Muscle of leg (tissue), 3 donors: ENCODE measurements at regions not wholly inside any gene's neighbourhood (a gene's known extent, or its start where the extent isn't known, plus 50 kb on each side); places are given as distances from the start of the nearest gene placed in this dataset.

Source experiments
- DNase-seq: peaks from one replicate; pipeline ENCODE4 v3.0.0; 2013
- H3K27ac ChIP-seq: one replicate; pipeline ENCODE4 v1.5.1; 2013; ENCODE audit warnings: mild to moderate bottlenecking, low read length, control low read depth
- H3K27me3 ChIP-seq: one replicate; pipeline ENCODE4 v1.6.1; 2013; ENCODE audit warnings: low read length; ENCODE audit not compliant: control insufficient read depth, insufficient read depth
- H3K36me3 ChIP-seq: one replicate; pipeline ENCODE4 v1.6.1; 2013; ENCODE audit warnings: low read length; ENCODE audit not compliant: control insufficient read depth, insufficient read depth
- H3K4me1 ChIP-seq: one replicate; pipeline ENCODE4 v1.6.1; 2013; ENCODE audit warnings: low read length; ENCODE audit not compliant: control insufficient read depth, insufficient read depth
- H3K4me3 ChIP-seq: one replicate; pipeline ENCODE4 v1.5.1; 2013; ENCODE audit warnings: low read length, control low read depth
- H3K9me3 ChIP-seq: replicated peaks from 2 replicates; pipeline ENCODE4 v1.6.1; 2013; ENCODE audit warnings: low read depth, low read length; ENCODE audit not compliant: control insufficient read depth
- WGBS: methylation state at CpG from one replicate; pipeline ENCODE4 v1.1.5; 2013; ENCODE audit warnings: missing lambda C conversion rate; ENCODE audit not compliant: insufficient coverage; 5-methylcytosine and 5-hydroxymethylcytosine counted together

- no peak overlapping the region for H3K4me3 ChIP-seq
- no peaks in the 10 kb centered on the region for H3K4me1 ChIP-seq
- H3K36me3 ChIP-seq: no peaks in the 10 kb centered on the region
- no peak for DNase-seq
- H3K27ac ChIP-seq: no peak overlapping the region
- H3K27me3 ChIP-seq: no peaks in the 10 kb centered on the region
- H3K9me3 ChIP-seq: peaks cover 7% of the 10 kb centered on the region
These were observed 314.0 kb downstream of the GBA3 start for GRCh38 chr4:23006756-23007155.

GRCh38 chr4:23005691-23006090 is 313.0 kb downstream of the GBA3 start:
- peaks cover 7% of the 10 kb centered on the region for H3K9me3 ChIP-seq
- no peak for DNase-seq
- H3K27me3 ChIP-seq: no peaks in the 10 kb centered on the region
- H3K4me1 ChIP-seq: no peaks in the 10 kb centered on the region
- no peak overlapping the region for H3K4me3 ChIP-seq
- no peaks in the 10 kb centered on the region for H3K36me3 ChIP-seq
- H3K27ac ChIP-seq: no peak overlapping the region
- no CpG with 5 or more reads among the region's 1 CpG for whole genome bisulfite sequencing

GRCh38 chr4:23001478-23001877 is 308.7 kb downstream of the GBA3 start:
- Histone ChIP-seq H3K27me3 (no peaks in the 10 kb centered on the region), H3K4me1 (no peaks in the 10 kb centered on the region), H3K4me3 (no peak overlapping the region), H3K36me3 (no peaks in the 10 kb centered on the region), H3K9me3 (no peaks in the 10 kb centered on the region), H3K27ac (no peak overlapping the region)
- 100% methylated on average over 1 of the region's 2 CpGs for WGBS
- DNase-seq: no peak

- H3K36me3 ChIP-seq: no peaks in the 10 kb centered on the region
- no peaks in the 10 kb centered on the region for H3K27me3 ChIP-seq
- H3K4me3 ChIP-seq: no peak overlapping the region
- no peak for DNase-seq
- H3K27ac ChIP-seq: no peak overlapping the region
- no peaks in the 10 kb centered on the region for H3K4me1 ChIP-seq
- no peaks in the 10 kb centered on the region for H3K9me3 ChIP-seq
- WGBS: 100% methylated on average over 2 of the region's 2 CpGs
These were observed 306.7 kb downstream of the GBA3 start for GRCh38 chr4:22999419-22999818.

GRCh38 chr4:22997358-22998224 is 304.9 kb downstream of the GBA3 start:
- Histone ChIP-seq H3K27me3 (no peaks in the 10 kb centered on the region), H3K4me1 (no peaks in the 10 kb centered on the region), H3K4me3 (no peak overlapping the region), H3K36me3 (no peaks in the 10 kb centered on the region), H3K27ac (no peak overlapping the region), H3K9me3 (no peaks in the 10 kb centered on the region)
- DNase-seq: no peak
- 95% methylated on average over 6 of the region's 12 CpGs for WGBS

GRCh38 chr4:22991576-22991975 is 298.8 kb downstream of the GBA3 start:
- 80% methylated on average over 1 of the region's 1 CpG for WGBS
- Histone ChIP-seq H3K27me3 (no peaks in the 10 kb centered on the region), H3K9me3 (no peaks in the 10 kb centered on the region), H3K4me3 (no peak overlapping the region), H3K4me1 (no peaks in the 10 kb centered on the region), H3K27ac (no peak overlapping the region), H3K36me3 (no peaks in the 10 kb centered on the region)
- DNase-seq: no peak

GRCh38 chr4:22988526-22988925 is 295.8 kb downstream of the GBA3 start:
- H3K4me3 ChIP-seq: no peak overlapping the region
- H3K36me3 ChIP-seq: no peaks in the 10 kb centered on the region
- H3K27me3 ChIP-seq: no peaks in the 10 kb centered on the region
- H3K9me3 ChIP-seq: peaks cover 3% of the 10 kb centered on the region
- no peak for DNase-seq
- H3K27ac ChIP-seq: no peak overlapping the region
- H3K4me1 ChIP-seq: no peaks in the 10 kb centered on the region

GRCh38 chr4:22987870-22988269 is 295.1 kb downstream of the GBA3 start:
- Histone ChIP-seq H3K36me3 (no peaks in the 10 kb centered on the region), H3K27ac (no peak overlapping the region), H3K27me3 (no peaks in the 10 kb centered on the region), H3K4me1 (no peaks in the 10 kb centered on the region), H3K4me3 (no peak overlapping the region), H3K9me3 (peaks cover 3% of the 10 kb centered on the region)
- 29% methylated on average over 2 of the region's 5 CpGs for WGBS
- peak; percentile 10 for DNase-seq

- no peak overlapping the region for H3K4me3 ChIP-seq
- no peak for DNase-seq
- no peaks in the 10 kb centered on the region for H3K36me3 ChIP-seq
- no peaks in the 10 kb centered on the region for H3K27me3 ChIP-seq
- no peak overlapping the region for H3K27ac ChIP-seq
- no CpG with 5 or more reads among the region's 2 CpGs for WGBS
- H3K9me3 ChIP-seq: peaks cover 3% of the 10 kb centered on the region
- H3K4me1 ChIP-seq: no peaks in the 10 kb centered on the region
These were observed 294.1 kb downstream of the GBA3 start for GRCh38 chr4:22986881-22987280.

- no peak overlapping the region for H3K4me3 ChIP-seq
- H3K4me1 ChIP-seq: no peaks in the 10 kb centered on the region
- DNase-seq: no peak
- peaks cover 3% of the 10 kb centered on the region for H3K9me3 ChIP-seq
- no peaks in the 10 kb centered on the region for H3K27me3 ChIP-seq
- H3K36me3 ChIP-seq: no peaks in the 10 kb centered on the region
- H3K27ac ChIP-seq: no peak overlapping the region
These were observed 293.5 kb downstream of the GBA3 start for GRCh38 chr4:22986262-22986661.

- DNase-seq: no peak
- 63% methylated on average over 1 of the region's 2 CpGs for WGBS
- Histone ChIP-seq H3K9me3 (peaks cover 3% of the 10 kb centered on the region), H3K4me3 (no peak overlapping the region), H3K36me3 (no peaks in the 10 kb centered on the region), H3K27ac (no peak overlapping the region), H3K27me3 (no peaks in the 10 kb centered on the region), H3K4me1 (no peaks in the 10 kb centered on the region)
These were observed 291.7 kb downstream of the GBA3 start for GRCh38 chr4:22984390-22984789.
